ENCODE measurements at regions not wholly inside any gene's neighbourhood (a gene's known extent, or its start where the extent isn't known, plus 50 kb on each side); places are given as distances from the start of the nearest gene placed in this dataset.

GRCh38 chr14:101358320-101359125 lies 202.8 kb upstream of the DIO3 start:
- TF ChIP-seq CTCF (conservative IDR thresholded peaks at IDR 0.05; ENCODE audit: low read depth, low read length): no peak
- TF ChIP-seq EZH2 (IDR thresholded peaks at IDR 0.05; ENCODE audit: borderline replicate concordance, low read depth, low read length, poor library complexity, severe bottlenecking): no peak

Data from A673 (cell line).